Mucosa of stomach (tissue), 1 donor: ENCODE measurements at regions not wholly inside any gene's neighbourhood (a gene's known extent, or its start where the extent isn't known, plus 50 kb on each side); places are given as distances from the start of the nearest gene placed in this dataset.

Source experiments
- H3K27me3 ChIP-seq: one replicate; pipeline ENCODE4 v1.7.0; 2013; ENCODE audit warnings: mild to moderate bottlenecking, low read length; ENCODE audit not compliant: control insufficient read depth, insufficient read depth
- H3K36me3 ChIP-seq: one replicate; pipeline ENCODE4 v1.7.0; 2013; ENCODE audit warnings: low read length; ENCODE audit not compliant: control insufficient read depth, insufficient read depth
- H3K4me1 ChIP-seq: one replicate; pipeline ENCODE4 v1.7.0; 2013; ENCODE audit warnings: mild to moderate bottlenecking, low read length; ENCODE audit not compliant: control insufficient read depth, insufficient read depth
- H3K4me3 ChIP-seq: one replicate; pipeline ENCODE4 v1.7.0; 2013; ENCODE audit warnings: low read length
- H3K9ac ChIP-seq: one replicate; pipeline ENCODE4 v1.7.0; 2013; ENCODE audit warnings: mild to moderate bottlenecking, low read length, moderate library complexity
- H3K9me3 ChIP-seq: one replicate; pipeline ENCODE4 v1.7.0; 2013; ENCODE audit warnings: mild to moderate bottlenecking, low read length, moderate library complexity; ENCODE audit not compliant: control insufficient read depth
- donor health status: Pancreatic carcinoma.

GRCh38 chr4:141290771-141291170, 70.1 kb downstream of the ZNF330 start:
- H3K4me3 ChIP-seq = no peak overlapping the region
- no peaks in the 10 kb centered on the region for H3K27me3 ChIP-seq
- no peaks in the 10 kb centered on the region for H3K9me3 ChIP-seq
- H3K4me1 ChIP-seq = no peaks in the 10 kb centered on the region
- no peak overlapping the region for H3K9ac ChIP-seq
- H3K36me3 ChIP-seq = no peaks in the 10 kb centered on the region

GRCh38 chr4:141294306-141294705, 73.6 kb downstream of the ZNF330 start:
- Histone ChIP-seq H3K9me3 (no peaks in the 10 kb centered on the region), H3K4me1 (no peaks in the 10 kb centered on the region), H3K9ac (no peak overlapping the region), H3K27me3 (no peaks in the 10 kb centered on the region), H3K4me3 (no peak overlapping the region), H3K36me3 (no peaks in the 10 kb centered on the region)

- Histone ChIP-seq H3K4me1 (no peaks in the 10 kb centered on the region), H3K9ac (no peak overlapping the region), H3K4me3 (no peak overlapping the region), H3K36me3 (no peaks in the 10 kb centered on the region), H3K27me3 (no peaks in the 10 kb centered on the region), H3K9me3 (no peaks in the 10 kb centered on the region)
These were observed 80.5 kb downstream of the ZNF330 start for GRCh38 chr4:141301216-141301615.

GRCh38 chr4:141302924-141303323, 82.2 kb downstream of the ZNF330 start:
- H3K4me3 ChIP-seq = no peak overlapping the region
- H3K9me3 ChIP-seq = no peaks in the 10 kb centered on the region
- no peaks in the 10 kb centered on the region for H3K4me1 ChIP-seq
- no peak overlapping the region for H3K9ac ChIP-seq
- H3K27me3 ChIP-seq = no peaks in the 10 kb centered on the region
- H3K36me3 ChIP-seq = no peaks in the 10 kb centered on the region

DNA sequence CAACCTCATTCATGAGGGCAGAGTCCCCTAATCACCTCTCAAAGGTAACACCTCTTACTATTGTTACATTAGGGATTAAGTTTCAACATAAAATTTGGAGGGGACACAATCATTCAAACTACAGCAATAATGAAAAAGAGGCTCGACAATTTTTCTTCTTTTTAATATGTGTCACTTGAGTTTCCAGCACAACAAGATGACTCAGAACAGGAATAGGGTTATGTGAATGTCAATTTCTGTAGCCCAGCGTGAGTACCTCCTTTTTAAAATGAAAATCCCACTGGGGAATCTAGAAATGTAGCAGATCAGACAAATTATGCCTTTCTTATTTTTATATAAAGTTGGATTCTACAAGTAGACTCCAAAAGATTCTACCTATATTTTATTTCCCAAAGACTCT, 83.7 kb downstream of the ZNF330 start:
- H3K27me3 ChIP-seq = no peaks in the 10 kb centered on the region
- no peaks in the 10 kb centered on the region for H3K4me1 ChIP-seq
- H3K9me3 ChIP-seq = no peaks in the 10 kb centered on the region
- no peak overlapping the region for H3K4me3 ChIP-seq
- H3K9ac ChIP-seq = no peak overlapping the region
- H3K36me3 ChIP-seq = no peaks in the 10 kb centered on the region

DNA sequence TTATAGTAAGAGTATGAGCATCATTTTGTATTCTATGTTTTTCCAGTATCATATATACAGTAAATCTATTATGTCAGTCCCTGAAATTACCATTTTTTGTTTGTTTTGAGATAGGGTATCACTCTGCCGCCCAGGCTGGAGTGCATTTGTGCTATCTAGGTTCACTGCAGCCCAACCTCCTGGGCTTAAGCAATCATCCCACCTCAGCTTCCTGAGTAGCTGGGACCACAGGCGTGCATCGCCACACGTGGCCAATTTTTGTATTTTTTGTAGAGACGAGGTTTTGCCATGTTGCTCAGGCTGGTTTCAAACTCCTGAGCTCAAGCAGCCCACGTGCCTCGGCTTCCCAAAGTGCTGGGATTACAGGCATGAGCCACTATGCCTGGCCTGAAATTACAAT, 85.6 kb downstream of the ZNF330 start:
- H3K4me3 ChIP-seq = no peak overlapping the region
- H3K9me3 ChIP-seq = no peaks in the 10 kb centered on the region
- H3K36me3 ChIP-seq = no peaks in the 10 kb centered on the region
- H3K27me3 ChIP-seq = no peaks in the 10 kb centered on the region
- no peaks in the 10 kb centered on the region for H3K4me1 ChIP-seq
- no peak overlapping the region for H3K9ac ChIP-seq

DNA sequence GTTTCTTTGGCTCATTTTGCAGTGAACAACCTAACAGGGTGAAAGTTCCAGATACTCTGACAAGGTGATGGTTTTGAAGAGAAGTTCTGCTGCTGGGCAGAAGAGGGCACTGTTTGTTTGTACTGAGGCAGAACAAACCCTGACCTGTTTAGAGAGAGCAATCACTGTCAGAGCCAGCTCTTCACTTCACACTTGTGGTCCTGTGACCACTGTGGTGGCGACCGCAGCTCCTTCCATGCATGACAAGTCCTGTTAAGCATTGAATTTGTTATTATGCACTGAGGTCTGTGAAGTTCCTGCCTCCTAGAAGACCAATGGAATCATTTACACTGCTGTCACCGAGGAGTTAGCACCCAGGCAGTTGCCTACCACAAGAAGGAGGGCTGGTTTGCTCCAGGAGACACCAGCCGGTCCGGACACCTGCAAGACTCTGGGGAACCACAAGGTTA, 86.6 kb downstream of the ZNF330 start:
- Histone ChIP-seq H3K36me3 (no peaks in the 10 kb centered on the region), H3K9me3 (no peaks in the 10 kb centered on the region), H3K9ac (no peak overlapping the region), H3K27me3 (no peaks in the 10 kb centered on the region), H3K4me1 (no peaks in the 10 kb centered on the region), H3K4me3 (no peak overlapping the region)

DNA sequence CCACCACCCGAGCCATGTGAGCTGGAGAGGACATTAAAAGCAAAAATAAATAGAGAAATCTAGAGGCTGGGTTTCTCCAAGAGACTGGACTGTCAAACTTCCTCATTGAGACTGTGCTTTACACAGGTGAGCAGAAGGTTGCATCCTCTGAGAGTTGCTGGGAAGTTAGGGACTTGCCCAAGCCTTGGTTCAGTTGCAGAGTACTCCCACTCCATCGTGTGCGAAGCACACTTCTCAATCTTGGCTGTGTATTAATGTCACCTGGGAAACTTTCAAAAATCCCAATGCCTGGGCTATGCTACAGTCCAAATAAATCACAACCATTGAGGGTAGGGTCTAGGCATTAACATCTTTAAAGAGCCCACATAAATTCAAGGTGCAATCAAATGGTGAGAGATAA, 89.2 kb downstream of the ZNF330 start:
- Histone ChIP-seq H3K4me1 (no peaks in the 10 kb centered on the region), H3K4me3 (no peak overlapping the region), H3K27me3 (no peaks in the 10 kb centered on the region), H3K36me3 (no peaks in the 10 kb centered on the region), H3K9me3 (no peaks in the 10 kb centered on the region), H3K9ac (no peak overlapping the region)

GRCh38 chr4:141311246-141312204, 90.8 kb downstream of the ZNF330 start:
- H3K27me3 ChIP-seq = no peaks in the 10 kb centered on the region
- no peaks in the 10 kb centered on the region for H3K36me3 ChIP-seq
- no peaks in the 10 kb centered on the region for H3K4me1 ChIP-seq
- H3K9me3 ChIP-seq = no peaks in the 10 kb centered on the region
- no peak overlapping the region for H3K4me3 ChIP-seq
- no peak overlapping the region for H3K9ac ChIP-seq

- Histone ChIP-seq H3K4me1 (no peaks in the 10 kb centered on the region), H3K9me3 (no peaks in the 10 kb centered on the region), H3K9ac (no peak overlapping the region), H3K27me3 (no peaks in the 10 kb centered on the region), H3K4me3 (no peak overlapping the region), H3K36me3 (no peaks in the 10 kb centered on the region)
These were observed 93.9 kb downstream of the ZNF330 start for GRCh38 chr4:141314627-141315026.

DNA sequence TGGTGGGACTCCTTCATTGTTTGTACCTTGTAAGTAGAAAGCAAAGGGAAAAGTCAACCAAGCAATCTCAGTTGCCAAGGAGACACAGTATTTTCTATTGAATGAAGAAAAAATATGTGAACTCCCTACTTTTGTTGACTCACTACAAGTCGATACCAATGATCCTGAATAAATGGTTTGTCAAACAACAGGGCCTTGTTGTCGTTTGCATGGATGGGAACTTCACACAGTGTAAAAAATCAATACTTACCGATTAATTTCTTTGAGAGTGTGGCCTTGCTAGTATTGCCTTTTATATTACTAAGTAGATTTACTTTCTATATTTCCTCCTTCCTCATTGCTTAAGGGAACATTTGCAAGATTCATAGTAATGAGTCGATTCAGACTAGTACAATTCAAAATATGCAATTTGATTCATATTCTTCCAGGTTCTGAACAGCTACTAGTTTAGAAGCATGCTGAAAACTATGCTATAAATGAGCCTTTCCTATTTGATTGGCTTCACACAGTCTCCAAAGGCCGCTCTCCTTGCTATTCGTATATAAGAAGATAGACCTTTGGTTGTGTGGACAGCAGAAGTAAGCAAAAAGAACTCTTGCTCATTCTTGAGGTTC, 108.0 kb downstream of the ZNF330 start:
- no peaks in the 10 kb centered on the region for H3K36me3 ChIP-seq
- H3K9me3 ChIP-seq = no peaks in the 10 kb centered on the region
- H3K4me1 ChIP-seq = peaks cover 4% of the 10 kb centered on the region
- H3K27me3 ChIP-seq = no peaks in the 10 kb centered on the region
- H3K9ac ChIP-seq = no peak overlapping the region
- no peak overlapping the region for H3K4me3 ChIP-seq

DNA sequence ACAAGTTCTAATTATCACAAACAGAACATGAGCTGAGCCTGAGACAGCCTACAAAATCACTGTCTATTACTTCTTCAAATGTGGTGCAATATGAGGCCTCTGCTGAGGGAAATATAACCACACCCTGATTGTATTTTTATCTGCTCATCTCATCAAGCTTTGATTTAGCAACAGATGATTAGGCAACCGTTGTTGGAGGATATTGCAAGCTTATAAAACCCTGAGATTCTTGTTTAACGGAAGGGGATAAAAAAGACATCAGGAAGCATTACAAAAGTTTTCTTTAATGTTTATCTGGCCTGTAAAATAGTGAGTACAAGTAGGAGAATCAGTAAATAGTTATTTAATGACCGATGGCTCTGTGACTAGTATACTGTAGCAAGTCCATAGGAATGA, 108.5 kb downstream of the ZNF330 start:
- H3K27me3 ChIP-seq = no peaks in the 10 kb centered on the region
- no peak overlapping the region for H3K4me3 ChIP-seq
- no peaks in the 10 kb centered on the region for H3K36me3 ChIP-seq
- H3K9ac ChIP-seq = no peak overlapping the region
- peaks cover 4% of the 10 kb centered on the region for H3K4me1 ChIP-seq
- no peaks in the 10 kb centered on the region for H3K9me3 ChIP-seq
